Nephron progenitor cell (in vitro differentiated cells): ENCODE measurements at regions not wholly inside any gene's neighbourhood (a gene's known extent, or its start where the extent isn't known, plus 50 kb on each side); places are given as distances from the start of the nearest gene placed in this dataset.

Source experiments
- DNase-seq: peaks from one replicate; pipeline ENCODE4 v3.0.0; 2021
- H3K27ac Mint-ChIP-seq: 2 replicates; pipeline ENCODE4 v1.8.0; 2021; ENCODE audit warnings: mild to moderate bottlenecking, moderate library complexity, mixed read lengths
- H3K27me3 Mint-ChIP-seq: 2 replicates; pipeline ENCODE4 v1.8.0; 2021; ENCODE audit warnings: mild to moderate bottlenecking, low read depth, mixed read lengths; ENCODE audit not compliant: poor library complexity
- H3K36me3 Mint-ChIP-seq: 2 replicates; pipeline ENCODE4 v1.8.0; 2021; ENCODE audit warnings: low read depth, mixed read lengths
- H3K4me1 Mint-ChIP-seq: 2 replicates; pipeline ENCODE4 v1.8.0; 2021; ENCODE audit warnings: mixed read lengths
- H3K4me3 Mint-ChIP-seq: 2 replicates; pipeline ENCODE4 v1.8.0; 2021; ENCODE audit warnings: mild to moderate bottlenecking, moderate library complexity, mixed read lengths
- H3K9me3 Mint-ChIP-seq: 2 replicates; pipeline ENCODE4 v1.8.0; 2021; ENCODE audit warnings: mild to moderate bottlenecking, moderate library complexity, mixed read lengths
- CTCF ChIP-seq: fragments of 200-600 bp; sonication (generic); IDR thresholded peaks from 2 replicates; pipeline ENCODE4 v1.5.0; 2021; ENCODE audit warnings: antibody characterized with exemption

- no peaks in the 10 kb centered on the region for H3K9me3 Mint-ChIP-seq
- H3K27me3 Mint-ChIP-seq, result peaks cover 9% of the 10 kb centered on the region
- no peaks in the 10 kb centered on the region for H3K36me3 Mint-ChIP-seq
- no peak overlapping the region for H3K4me3 Mint-ChIP-seq
- H3K4me1 Mint-ChIP-seq, result no peaks in the 10 kb centered on the region
- no peak for TF ChIP-seq CTCF
- no peak overlapping the region for H3K27ac Mint-ChIP-seq
- DNase-seq, result no peak
Measured at GRCh38 chr14:51443195-51444018, 203.4 kb downstream of the TMX1 start.

- H3K4me1 Mint-ChIP-seq, result no peaks in the 10 kb centered on the region
- no peak overlapping the region for H3K4me3 Mint-ChIP-seq
- no peak overlapping the region for H3K27ac Mint-ChIP-seq
- no peaks in the 10 kb centered on the region for H3K9me3 Mint-ChIP-seq
- H3K27me3 Mint-ChIP-seq, result peaks cover 5% of the 10 kb centered on the region
- no peaks in the 10 kb centered on the region for H3K36me3 Mint-ChIP-seq
- no peak for DNase-seq
- TF ChIP-seq CTCF, result no peak
Measured at GRCh38 chr14:51444353-51445000, 204.4 kb downstream of the TMX1 start.

- no peak for TF ChIP-seq CTCF
- H3K4me1 Mint-ChIP-seq, result no peaks in the 10 kb centered on the region
- H3K27ac Mint-ChIP-seq, result no peak overlapping the region
- H3K36me3 Mint-ChIP-seq, result no peaks in the 10 kb centered on the region
- no peaks in the 10 kb centered on the region for H3K9me3 Mint-ChIP-seq
- no peak overlapping the region for H3K4me3 Mint-ChIP-seq
- DNase-seq, result no peak
- H3K27me3 Mint-ChIP-seq, result peaks cover 5% of the 10 kb centered on the region
Measured at GRCh38 chr14:51445001-51445390, 204.9 kb downstream of the TMX1 start.

- Mint-ChIP-seq H3K9me3 (no peaks in the 10 kb centered on the region), H3K36me3 (no peaks in the 10 kb centered on the region), H3K4me3 (no peak overlapping the region), H3K27me3 (peaks cover 9% of the 10 kb centered on the region), H3K27ac (no peak overlapping the region), H3K4me1 (no peaks in the 10 kb centered on the region)
- TF ChIP-seq CTCF, result no peak
- no peak for DNase-seq
Measured at GRCh38 chr14:51446771-51447170, 204.9 kb upstream of the FRMD6 start.

GRCh38 chr14:51447411-51447810, 204.3 kb upstream of the FRMD6 start:
- Mint-ChIP-seq H3K9me3 (no peaks in the 10 kb centered on the region), H3K36me3 (no peaks in the 10 kb centered on the region), H3K27me3 (peaks cover 9% of the 10 kb centered on the region), H3K27ac (no peak overlapping the region), H3K4me3 (no peak overlapping the region), H3K4me1 (no peaks in the 10 kb centered on the region)
- DNase-seq, result no peak
- no peak for TF ChIP-seq CTCF
